ENCODE measurements at regions not wholly inside any gene's neighbourhood (a gene's known extent, or its start where the extent isn't known, plus 50 kb on each side); places are given as distances from the start of the nearest gene placed in this dataset.

DNA sequence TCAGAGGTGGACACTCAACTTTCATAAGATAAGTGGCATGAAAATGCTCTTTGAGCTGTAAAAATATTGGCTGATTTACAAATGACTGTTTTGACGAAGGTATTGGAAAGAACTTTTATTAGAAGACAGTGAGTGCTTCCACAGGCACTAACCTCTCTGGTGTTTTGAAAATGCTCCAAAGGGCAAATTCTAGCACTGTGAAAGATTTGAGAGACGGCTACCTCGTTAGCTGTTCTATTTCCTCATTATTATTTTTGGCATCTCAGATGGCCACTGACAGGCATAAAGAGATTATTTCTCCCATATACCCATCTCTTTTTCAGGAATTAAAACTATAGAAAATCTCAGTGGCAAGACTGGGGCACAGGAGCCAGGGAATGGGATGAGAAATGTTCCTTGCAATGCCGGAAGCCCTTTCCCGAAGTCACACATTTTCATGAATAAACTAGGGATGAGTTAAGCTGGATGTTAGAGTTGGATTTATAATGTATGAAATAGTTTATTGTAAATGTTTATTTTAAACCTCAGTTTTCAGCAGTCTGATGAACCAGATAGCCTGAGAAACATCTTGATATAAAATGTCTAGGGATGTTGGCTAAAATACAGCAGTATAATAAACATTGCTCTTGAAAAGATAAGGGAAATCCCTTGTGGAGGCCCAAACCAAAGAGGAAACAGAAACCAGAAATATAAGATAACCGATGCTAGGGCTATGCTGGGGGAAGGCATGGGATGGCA, 175.7 kb downstream of the ASB1 start:
- DNase-seq (ENCODE audit: extremely low spot score) = no peak
- CTCF ChIA-PET = no interaction called here
- POLR2A ChIA-PET = no interaction called here
- TF ChIP-seq, protein P1, sequence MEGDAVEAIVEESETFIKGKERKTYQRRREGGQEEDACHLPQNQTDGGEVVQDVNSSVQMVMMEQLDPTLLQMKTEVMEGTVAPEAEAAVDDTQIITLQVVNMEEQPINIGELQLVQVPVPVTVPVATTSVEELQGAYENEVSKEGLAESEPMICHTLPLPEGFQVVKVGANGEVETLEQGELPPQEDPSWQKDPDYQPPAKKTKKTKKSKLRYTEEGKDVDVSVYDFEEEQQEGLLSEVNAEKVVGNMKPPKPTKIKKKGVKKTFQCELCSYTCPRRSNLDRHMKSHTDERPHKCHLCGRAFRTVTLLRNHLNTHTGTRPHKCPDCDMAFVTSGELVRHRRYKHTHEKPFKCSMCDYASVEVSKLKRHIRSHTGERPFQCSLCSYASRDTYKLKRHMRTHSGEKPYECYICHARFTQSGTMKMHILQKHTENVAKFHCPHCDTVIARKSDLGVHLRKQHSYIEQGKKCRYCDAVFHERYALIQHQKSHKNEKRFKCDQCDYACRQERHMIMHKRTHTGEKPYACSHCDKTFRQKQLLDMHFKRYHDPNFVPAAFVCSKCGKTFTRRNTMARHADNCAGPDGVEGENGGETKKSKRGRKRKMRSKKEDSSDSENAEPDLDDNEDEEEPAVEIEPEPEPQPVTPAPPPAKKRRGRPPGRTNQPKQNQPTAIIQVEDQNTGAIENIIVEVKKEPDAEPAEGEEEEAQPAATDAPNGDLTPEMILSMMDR (IDR thresholded peaks at IDR 0.05; ENCODE audit: control extremely low read depth, extremely low read depth, low read depth, missing control alignments) = no peak

DNA sequence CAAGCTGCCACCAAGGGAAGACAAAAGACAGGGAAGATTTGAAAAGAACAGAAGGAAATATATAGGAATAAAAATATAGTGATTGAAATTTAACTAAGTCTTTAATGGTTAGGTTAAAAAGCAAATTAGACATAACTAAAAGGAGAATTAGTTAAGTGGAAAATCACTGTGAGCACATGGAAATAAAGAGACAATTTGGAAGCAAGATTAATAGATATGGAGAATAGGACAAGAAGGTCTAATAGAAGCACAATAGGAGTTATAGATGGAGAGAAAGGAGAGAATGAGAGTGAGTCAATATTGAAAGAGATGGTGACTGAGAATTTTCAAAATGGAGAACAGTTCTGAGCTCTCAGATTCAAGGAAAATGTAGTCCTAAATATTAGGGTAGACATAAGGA, 176.9 kb downstream of the ASB1 start:
- ChIA-PET CTCF (no interaction called here), POLR2A (no interaction called here)
- DNase-seq (ENCODE audit: extremely low spot score) = no peak
- TF ChIP-seq, protein P1 (IDR thresholded peaks at IDR 0.05; ENCODE audit: control extremely low read depth, extremely low read depth, low read depth, missing control alignments) = no peak

GRCh38 chr2:238606311-238606710, 179.6 kb downstream of the ASB1 start:
- CTCF ChIA-PET = no interaction called here
- TF ChIP-seq, protein P1 (IDR thresholded peaks at IDR 0.05; ENCODE audit: control extremely low read depth, extremely low read depth, low read depth, missing control alignments) = no peak
- POLR2A ChIA-PET = no interaction called here
- DNase-seq (ENCODE audit: extremely low spot score) = no peak

DNA sequence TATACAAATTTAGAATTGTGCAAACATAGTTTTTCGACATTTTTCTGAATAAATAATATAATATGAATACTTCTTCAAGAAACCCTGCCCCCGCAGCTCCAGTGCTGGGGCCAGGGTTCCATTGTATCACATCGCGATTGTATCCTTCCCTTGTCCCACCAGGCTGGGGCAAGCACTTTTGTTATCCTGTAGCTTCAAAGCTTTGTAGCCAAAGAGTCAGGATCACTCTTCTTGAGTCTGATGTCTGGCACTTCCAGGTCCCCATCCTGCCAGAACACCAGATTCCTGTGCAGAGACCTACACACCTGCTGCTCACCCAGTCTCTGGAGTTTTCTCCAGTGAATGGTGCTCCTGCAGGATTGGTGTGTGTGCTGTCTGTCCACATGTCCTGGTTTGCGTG, 186.9 kb downstream of the ASB1 start:
- POLR2A ChIA-PET = no interaction called here

DNA sequence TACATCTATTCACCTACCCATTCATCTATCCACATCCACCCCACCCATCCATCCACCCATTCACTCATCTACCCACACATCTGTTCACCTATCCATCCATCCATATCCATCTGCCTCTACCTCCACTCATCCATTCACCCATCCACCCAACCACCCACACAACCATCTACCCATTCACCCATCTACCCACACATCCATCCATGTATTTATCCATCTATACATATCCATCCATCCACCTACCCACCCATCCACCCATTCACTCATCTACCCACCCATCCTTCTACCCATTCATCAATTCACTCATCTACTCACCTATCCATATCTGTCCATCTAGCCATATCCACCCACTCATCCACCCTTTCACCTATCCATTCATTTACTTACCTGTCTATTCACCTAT, 187.6 kb downstream of the ASB1 start:
- CTCF ChIA-PET = no interaction called here
- TF ChIP-seq, protein P1 (IDR thresholded peaks at IDR 0.05; ENCODE audit: control extremely low read depth, extremely low read depth, low read depth, missing control alignments) = no peak
- POLR2A ChIA-PET = no interaction called here
- no peak for DNase-seq (ENCODE audit: extremely low spot score)

More for the DNA sequence above, 186.9 kb downstream of the ASB1 start:
- CTCF ChIA-PET = no interaction called here
- DNase-seq (ENCODE audit: extremely low spot score) = no peak
- TF ChIP-seq, protein P1 (IDR thresholded peaks at IDR 0.05; ENCODE audit: control extremely low read depth, extremely low read depth, low read depth, missing control alignments) = no peak

DNA sequence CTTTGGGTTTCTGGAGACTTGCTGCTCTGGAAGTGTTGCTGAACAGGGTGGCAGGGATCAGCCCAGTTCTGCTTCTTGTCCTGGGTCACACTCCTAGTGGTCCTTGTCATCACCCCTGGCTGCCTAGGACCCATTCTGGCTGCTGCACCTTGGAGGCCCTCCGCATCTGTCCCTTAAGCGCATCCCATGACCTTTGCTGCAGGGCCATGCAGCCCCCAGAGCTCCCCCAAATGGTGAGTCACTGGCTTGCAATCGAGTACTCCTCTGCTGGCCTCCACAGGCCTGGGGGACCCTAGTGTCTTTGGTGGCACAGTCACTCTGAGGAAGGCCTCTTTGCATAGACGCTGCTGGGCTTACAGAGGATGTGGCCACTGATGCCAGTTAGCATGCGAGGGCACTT, 188.5 kb downstream of the ASB1 start:
- CTCF ChIA-PET = no interaction called here
- TF ChIP-seq, protein P1 (IDR thresholded peaks at IDR 0.05; ENCODE audit: control extremely low read depth, extremely low read depth, low read depth, missing control alignments) = no peak
- no peak for DNase-seq (ENCODE audit: extremely low spot score)
- POLR2A ChIA-PET = no interaction called here
